Testis (tissue), 2 donors: ENCODE measurements at regions not wholly inside any gene's neighbourhood (a gene's known extent, or its start where the extent isn't known, plus 50 kb on each side); places are given as distances from the start of the nearest gene placed in this dataset.

Experiments used
- POLR2A ChIP-seq: fragments of 450-650 bp; IDR thresholded peaks from one replicate; pipeline ENCODE4 v1.6.1; 2017; ENCODE audit warnings: antibody characterized with exemption, mild to moderate bottlenecking, moderate library complexity
- TF ChIP-seq, protein P1 (sequence below), 3 experiments: fragments of 450-650 bp in 2 of 3; fragments of 200-600 bp in 1 of 3; sonication (generic) in 1 of 3; IDR thresholded peaks; one replicate each; pipeline ENCODE4 v1.5.1; 2016 to 2019; ENCODE audit warnings: antibody characterized with exemption in 3 of 3, mild to moderate bottlenecking in 2 of 3, moderate library complexity in 1 of 3

DNA sequence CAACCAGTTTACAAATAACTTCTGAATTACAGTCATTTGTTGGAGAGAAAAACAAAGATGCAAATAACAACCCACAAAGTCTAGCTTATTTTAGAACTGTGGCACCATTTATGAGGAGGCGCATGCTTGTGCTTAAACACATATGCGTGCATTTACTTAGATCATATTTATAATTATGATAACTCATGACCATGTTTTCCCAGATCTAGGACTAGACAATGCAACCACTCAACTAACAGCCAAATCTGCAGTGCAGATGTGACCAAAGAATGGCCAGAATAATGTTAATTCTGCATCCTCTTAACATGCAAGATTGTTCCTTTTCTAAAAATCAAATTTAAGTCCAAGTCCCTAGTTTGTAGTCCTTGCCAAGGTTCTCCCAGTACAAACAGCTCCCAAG, 167.3 kb upstream of the FST start:
- TF ChIP-seq, protein P1, sequence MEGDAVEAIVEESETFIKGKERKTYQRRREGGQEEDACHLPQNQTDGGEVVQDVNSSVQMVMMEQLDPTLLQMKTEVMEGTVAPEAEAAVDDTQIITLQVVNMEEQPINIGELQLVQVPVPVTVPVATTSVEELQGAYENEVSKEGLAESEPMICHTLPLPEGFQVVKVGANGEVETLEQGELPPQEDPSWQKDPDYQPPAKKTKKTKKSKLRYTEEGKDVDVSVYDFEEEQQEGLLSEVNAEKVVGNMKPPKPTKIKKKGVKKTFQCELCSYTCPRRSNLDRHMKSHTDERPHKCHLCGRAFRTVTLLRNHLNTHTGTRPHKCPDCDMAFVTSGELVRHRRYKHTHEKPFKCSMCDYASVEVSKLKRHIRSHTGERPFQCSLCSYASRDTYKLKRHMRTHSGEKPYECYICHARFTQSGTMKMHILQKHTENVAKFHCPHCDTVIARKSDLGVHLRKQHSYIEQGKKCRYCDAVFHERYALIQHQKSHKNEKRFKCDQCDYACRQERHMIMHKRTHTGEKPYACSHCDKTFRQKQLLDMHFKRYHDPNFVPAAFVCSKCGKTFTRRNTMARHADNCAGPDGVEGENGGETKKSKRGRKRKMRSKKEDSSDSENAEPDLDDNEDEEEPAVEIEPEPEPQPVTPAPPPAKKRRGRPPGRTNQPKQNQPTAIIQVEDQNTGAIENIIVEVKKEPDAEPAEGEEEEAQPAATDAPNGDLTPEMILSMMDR (IDR thresholded peaks at IDR 0.05), result no peak
- TF ChIP-seq POLR2A, result no peak
